Glomerular endothelial cell (primary cell): ENCODE measurements at regions not wholly inside any gene's neighbourhood (a gene's known extent, or its start where the extent isn't known, plus 50 kb on each side); places are given as distances from the start of the nearest gene placed in this dataset.
"Not testable (repeated sequence)": the region's sequence is repeated elsewhere in the genome, so short reads cannot be mapped to it uniquely, and the experiment has no call there.

Experiments used
- DNase-seq: peaks from one replicate; pipeline ENCODE4 v3.0.0-alpha.2; 2011; ENCODE audit warnings: low read depth, low spot score; ENCODE audit errors: extremely low read depth

DNA sequence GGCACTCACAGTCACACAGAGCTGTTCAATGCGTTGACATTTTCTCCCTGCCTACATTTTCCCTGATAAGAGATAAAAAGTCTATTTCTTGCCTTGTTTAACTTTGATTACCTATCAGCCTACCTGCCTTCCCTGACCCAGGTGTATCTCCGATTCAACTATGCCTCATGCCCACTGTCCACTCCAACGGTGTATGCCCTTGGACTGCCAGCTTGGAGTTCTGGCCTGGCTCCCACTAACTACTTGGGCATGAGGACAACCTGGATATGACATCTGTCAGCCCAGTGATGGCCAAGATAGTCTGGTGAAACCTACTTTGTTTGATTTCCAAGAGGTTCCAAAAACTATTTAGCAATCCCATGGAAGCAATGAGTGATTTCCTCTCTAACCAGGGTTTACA, 93.0 kb upstream of the PELI2 start:
- no peak for DNase-seq

DNA sequence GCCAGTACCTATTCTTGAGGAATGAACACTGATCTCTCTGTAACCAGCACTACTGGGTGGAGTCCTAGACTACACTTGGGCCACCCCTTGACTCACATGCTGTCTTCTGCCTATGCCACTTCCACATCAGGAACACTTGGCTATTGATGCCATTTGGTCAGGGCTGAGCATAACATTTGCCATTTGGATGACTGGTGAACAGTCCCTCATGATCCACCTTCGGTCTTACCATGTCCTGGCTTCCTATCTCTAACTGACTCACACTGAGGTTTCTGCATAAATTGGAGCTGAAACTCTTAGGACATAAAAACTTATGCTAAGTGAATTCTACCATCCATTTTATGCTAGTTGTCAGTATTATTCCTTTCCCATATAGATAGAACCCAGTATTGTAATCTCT, 91.7 kb upstream of the PELI2 start:
- no peak for DNase-seq

DNA sequence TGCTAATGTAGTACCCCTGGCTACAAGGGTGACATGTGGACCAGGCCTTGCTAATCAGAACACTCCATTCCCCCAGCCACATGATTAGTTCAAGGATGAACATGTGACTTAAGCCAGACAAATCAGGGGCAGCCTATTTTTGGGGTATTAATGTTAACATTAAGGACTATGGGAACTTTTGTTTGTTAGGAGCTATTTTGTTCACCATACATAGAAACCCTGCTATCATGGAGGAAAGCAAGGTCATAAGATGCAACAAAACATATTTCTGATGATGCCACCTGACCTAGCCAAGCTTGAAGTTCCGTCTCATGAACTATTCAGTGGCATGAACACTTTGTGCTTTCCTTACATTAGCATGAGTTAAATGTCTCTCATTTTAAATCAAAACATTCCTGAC, 90.8 kb upstream of the PELI2 start:
- no peak for DNase-seq

DNA sequence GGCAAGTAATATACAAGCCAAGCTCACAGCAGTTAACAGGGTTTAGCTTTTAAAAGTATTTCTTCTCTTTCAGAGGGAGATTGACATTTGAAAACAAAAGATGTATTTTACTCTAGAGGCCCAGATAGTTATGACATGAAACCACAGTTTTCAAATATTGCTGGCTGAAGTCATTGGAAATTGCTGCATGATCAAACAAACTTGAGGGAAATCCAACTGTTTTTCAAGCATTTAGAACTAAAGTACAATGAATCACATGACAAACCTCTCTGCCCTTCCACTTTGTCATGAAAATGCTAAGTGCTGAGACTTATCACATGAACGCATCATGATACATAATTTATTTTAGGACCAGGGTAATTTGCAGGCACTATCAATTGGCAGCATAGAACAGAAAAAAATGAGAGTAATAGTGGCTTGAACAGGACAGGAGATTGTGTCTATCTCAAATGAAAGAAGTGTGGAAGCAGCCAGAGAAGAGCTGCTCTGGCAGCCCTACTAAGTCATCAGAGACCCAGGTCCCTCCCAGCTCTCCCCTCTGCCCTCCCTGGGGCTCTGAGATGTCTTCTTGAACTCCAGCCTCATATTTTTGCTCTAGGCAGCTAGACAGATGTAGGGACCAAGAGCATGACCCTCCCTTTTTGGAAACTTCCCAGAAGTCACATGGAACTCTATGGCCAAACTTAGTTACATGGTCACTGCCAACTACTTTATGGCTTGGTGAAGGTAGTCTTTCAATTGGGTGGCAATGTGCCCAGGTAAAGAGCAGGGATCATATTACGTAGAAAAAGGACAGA, 90.1 kb upstream of the PELI2 start:
- DNase-seq = no peak

DNA sequence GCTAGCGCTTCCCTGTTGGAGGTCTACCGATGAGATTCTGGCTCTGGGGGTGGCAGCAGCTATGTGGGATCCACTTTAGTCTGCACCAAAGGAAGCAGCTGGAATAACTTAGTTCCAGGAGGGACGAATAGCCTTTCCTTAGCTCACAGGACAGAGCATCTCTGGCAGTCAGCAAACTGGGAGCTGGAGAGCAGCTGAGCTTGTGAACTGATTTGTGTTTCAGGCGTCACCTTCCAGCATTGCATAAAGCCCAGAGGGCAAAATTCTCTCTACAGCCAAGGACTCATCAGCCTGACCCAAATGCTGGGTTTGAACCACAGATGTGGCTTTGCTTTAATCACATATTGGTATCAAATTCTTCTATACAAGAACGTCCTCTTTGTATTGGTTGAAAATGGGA, 81.9 kb upstream of the PELI2 start:
- no peak for DNase-seq

DNA sequence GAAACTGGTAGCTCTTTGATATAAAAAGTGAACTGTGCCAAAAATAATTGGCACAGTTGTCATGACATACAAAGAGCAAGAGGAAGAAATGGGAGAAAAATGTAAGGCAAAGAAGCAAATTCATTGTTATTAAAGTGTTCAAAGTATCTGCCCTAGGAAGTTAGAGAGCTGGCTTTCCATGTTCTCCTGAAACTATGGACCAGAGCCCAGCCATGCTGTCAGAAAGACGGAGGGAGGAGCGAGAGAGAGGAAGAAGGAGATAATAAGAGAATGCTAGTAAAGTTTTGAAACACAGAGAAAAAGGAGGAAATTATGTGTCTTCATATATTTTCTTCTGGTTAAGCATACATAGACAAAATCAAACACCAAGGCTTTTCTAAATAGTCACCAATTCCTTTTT, 78.1 kb upstream of the PELI2 start:
- no peak for DNase-seq

DNA sequence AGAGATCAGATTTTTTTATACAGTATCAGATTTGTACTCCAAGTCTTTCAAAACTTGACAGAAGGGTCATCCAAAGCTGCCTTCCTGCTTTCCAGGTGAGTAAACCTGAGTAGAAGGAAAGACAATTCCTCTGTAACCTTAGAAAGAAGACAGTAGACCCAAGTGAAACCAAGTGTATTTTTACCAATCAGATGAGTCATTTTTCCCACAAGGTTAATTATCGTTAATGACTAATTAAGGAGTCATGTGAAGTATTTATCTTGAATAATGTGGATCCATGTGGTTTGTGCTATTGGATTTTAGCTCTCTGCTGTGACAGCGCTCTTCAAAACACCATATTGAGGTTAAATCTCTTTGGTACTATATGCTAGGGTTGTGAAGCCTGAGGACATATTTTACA, 74.0 kb upstream of the PELI2 start:
- no peak for DNase-seq

DNA sequence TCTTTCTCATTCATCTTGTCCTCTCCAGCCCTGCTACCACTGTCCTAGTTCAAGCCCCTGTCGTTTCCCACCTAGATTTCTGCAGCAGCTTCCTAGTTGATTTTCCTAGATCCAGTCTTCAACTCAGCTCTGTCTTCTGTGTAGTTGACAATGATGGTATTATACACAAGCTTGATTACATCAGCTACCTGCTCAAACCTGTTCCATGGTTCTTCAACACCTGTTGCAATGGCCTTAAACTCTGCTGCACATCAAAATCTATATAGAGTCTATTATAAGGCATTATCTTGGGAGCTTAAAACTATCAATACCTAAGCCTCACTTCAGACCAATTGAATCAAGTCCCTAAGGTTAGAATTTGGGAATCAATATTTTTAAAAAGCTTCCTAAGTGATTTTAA, 71.7 kb upstream of the PELI2 start:
- no peak for DNase-seq

DNA sequence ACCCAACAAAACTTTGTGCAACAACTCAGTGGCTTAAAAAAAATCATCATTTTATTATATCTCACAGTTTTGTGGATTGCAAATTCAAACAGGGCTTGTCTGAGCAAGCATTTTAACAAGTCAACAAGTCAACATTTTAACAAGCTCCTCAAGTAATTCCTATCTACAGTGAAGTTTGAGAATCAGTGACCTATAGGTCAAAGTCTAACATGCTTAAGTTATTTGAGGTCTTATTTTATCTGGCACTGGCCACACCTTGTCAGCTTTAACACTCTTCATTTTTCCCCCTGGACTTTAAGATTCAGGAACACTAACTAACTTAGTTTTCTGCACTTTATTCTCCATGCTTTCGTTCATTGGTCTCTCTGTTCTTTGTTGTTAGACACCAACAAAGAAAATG, 71.2 kb upstream of the PELI2 start:
- no peak for DNase-seq

DNA sequence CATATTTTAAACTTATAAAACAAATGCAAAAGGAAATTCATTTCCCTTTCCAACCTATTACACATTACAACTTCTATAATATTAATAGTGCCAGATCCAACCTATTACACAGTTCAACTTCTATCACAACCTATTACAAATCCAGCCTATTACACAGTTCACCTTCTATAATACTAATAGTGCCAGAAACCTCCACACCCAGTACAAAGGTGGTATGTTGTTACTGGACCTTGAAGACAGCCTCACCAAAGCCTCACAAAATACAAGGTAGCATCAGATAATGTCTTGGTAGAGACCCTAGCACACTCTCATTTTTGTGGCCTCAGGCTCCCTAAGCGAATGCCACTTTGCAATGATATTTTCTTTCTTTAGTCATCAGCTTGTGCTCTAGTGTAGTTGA, 68.7 kb upstream of the PELI2 start:
- no peak for DNase-seq

DNA sequence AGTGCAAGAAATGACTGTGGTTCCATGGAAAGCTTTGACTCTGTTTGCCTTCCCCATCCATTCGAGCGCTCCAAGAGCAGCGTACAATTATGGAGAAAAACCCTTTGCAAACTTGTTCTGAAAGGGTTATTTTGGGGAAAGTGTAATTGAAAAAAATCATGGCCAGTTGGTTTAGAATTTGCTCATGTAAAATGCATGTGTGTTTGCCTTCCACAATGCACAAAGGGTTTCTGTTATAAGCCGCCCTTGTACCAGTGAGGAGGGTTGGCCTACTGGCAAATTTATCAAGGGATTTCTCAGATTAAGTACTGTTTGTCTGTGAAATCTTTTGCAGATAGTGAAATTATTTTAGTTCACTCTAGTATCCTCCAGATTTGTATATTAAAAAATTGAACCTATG, 62.7 kb upstream of the PELI2 start:
- DNase-seq = no peak

DNA sequence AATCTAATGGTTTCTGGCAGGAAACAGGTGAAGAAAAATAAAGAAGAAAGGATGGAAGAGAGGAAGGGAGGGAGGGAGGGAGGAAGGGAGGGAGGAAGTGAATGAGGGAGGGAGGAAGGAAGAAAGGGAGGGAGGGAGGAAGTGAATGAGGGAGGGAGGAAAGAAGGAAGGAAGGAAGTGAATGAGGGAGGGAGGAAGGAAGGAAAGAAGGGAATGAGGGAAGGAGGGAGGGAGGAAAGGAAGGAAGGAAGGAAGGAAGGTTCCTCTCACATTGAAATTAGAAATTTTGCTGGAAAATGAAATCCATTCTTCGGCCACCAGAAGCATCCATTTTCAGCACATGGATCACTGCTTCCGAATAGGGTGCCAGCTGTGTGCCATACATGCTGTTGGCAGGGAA, 62.2 kb upstream of the PELI2 start:
- DNase-seq = no peak

DNA sequence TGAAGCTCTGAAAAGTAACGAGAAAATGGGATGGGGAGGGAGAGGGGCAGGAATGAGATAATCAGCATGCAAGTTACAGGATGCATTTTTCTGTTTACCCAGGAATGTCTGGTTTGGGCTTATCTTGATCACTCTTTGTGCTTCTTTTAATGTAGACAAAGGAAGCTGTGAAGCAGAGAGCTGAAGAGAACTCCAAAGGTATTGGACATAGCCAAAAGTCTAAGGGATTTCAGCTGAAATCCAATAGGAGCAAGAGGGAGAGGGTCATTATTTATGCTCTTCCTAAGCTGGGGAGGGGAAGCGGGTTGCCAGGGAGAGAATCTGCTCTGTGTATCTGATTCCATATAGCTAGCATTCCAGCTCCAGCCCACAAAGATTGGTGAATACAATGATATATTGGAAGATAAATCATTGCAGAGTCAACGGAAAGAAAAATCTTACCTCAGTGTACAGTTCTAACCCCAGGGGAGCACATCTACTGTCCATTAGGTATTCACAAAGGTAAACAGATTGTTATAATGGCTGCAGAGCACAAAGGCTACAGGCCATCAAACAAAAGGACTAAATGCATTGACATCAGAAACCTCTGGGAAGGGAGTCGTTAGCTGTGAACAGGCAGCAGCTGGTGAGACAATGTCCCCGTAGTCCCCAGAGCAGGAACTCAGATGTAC, 61.0 kb upstream of the PELI2 start:
- DNase-seq = no peak

DNA sequence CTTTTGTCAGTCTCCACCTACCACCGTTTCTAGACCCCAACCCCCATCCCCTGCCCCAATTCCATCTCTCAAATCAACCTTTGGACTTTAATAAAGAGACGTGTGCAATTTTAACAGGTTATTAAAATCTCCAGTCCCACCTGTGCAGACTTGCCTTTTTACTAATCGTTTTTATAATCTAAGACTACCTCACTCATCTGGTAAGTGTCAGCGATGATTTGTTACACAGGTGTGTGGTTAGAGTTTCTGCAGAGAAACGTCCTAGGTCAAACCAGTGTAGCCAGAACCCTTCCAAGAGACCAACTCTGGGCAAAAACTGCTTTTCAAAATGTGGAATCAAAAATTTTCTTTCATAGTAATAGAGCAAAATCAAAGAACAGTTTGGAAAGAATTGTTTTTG, 60.4 kb upstream of the PELI2 start:
- DNase-seq = no peak

DNA sequence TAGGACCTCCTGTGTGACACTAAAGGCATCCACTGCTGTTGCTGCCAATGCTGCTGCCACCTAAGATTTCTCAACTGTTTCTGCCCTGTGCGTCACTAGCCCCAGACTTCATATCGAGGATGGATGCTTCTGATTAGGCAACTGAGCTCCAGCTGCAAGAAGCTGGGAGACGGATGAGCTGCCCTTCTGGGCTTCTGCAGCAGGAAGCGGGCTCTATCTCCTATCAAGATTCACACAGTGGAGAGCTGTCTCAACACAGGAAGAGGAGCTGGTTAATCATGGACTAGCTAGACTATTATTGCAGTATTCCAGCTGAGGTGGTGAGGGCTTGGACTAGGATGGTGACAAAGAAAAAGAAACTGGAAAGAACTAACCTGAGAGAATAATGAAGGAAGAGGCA, 59.2 kb upstream of the PELI2 start:
- no peak for DNase-seq

DNA sequence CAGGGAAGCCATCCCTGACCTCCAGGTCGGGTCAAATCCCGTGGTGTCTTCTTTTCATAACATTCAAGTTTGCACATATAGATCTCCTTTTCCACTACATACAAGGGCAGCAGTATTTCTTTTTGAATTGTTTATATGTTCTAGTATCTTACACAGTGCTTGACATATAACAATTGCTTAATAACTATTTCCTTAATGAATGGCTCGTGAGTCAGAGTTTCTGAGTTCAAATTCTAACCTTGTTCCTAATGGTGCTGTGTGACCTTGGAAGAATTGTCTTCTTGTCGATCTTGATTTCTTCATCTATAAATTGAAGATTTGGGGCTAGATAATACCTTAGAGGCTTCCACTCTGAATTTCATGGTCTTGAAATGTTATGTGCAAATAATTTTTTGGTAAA, 57.2 kb upstream of the PELI2 start:
- DNase-seq = no peak

DNA sequence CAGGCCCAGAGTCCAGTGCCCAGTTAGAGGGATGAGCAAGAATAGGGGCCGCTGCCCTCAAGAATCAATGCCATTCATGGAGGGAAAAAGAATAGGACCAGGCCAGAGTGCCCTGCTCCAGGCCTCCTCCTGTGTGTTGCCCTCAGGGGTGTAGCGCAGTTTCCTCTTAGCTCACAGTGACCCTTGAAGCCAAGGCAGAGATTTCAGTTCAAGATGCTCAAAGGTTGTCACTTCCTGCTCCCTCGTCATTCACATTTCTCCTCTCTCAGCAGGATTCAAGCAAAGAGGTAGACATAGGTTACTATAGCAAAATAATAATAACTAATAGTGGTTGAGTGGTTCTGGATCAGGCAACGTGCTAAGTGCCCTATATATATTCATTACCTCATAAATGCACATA, 55.1 kb upstream of the PELI2 start:
- no peak for DNase-seq

DNA sequence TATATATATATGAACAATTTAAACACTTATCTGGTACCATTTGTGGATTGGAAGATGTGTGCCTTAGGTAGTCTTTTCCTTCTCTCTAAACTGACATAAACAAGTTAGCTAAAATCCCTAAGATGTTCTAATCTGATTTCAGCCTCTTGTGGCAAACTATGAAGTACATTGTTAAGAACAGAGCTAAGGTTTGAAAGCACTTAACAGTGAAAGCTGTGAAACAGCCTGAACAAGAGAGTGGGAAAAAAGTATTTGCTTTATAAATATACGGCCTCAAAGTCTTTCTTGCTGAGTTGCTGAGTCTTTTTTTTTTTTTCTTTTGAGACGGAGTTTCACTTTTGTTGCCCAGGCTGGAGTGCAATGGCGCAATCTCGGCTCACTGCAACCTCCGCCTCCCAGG, 53.7 kb upstream of the PELI2 start:
- DNase-seq = no peak

DNA sequence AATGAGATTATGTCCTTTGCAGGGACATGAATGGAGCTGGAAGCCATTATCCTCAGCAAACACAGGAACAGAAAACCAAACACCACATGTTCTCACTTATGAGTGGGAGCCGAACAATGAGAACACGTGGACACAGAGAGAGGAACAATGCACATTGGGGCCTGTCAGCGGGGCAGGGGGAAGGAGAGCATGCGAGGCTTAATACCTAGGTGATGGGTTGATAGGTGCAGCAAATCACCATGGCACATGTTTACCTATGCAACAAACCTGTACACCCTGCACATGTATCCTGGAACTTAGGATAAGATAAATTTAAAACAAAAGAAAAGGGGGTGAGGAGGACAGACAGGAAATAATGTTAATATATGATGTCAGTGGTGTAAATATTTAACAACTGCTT, 53.0 kb upstream of the PELI2 start:
- DNase-seq = not testable (repeated sequence)

DNA sequence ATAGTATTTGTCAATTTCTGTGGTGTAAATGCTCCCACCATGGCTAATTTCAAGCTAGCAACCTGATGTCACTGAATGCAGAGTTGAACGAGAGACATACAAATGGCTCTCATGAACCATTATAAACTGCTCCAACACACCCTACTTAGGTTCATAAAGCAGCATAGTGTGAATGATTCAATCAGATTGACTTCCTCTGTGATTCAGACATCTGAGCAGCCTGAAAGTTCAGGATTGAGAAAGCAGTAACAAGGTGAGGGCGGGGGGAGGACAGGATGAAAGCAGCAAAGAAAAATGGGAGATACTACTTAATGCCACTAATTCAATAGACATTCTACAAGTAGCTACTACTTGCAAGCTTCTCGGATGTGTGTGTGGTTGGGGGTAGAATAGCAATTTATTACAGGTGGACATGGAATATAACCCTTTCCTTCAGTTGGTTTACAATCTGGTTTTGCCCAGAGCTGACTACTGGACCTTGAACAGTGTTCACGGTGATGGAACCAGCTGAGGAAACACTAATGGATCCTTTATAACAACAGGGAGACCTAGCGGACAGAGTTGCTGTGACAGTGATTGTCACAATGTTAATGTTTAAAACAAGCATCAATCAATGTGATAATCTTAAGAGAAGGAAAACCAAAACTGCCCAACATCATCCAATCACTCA, 52.5 kb upstream of the PELI2 start:
- no peak for DNase-seq
